ENCODE measurements at regions not wholly inside any gene's neighbourhood (a gene's known extent, or its start where the extent isn't known, plus 50 kb on each side); places are given as distances from the start of the nearest gene placed in this dataset.

- Histone ChIP-seq H2BK12ac (ENCODE audit: low read depth, low read length) (no peak overlapping the region), H4K5ac (ENCODE audit: insufficient read length, low read depth, low read length) (no peak overlapping the region), H3K36me3 (ENCODE audit: control insufficient read depth in 2 of 4, insufficient read depth in 4 of 4, low read length in 3 of 4) (no peaks in the 10 kb centered on the region), H3K9me3 (ENCODE audit: insufficient read depth in 2 of 2, low read depth in 1 of 2, low read length in 1 of 2) (no peaks in the 10 kb centered on the region), H3K56ac (replicated peaks; ENCODE audit: insufficient read length, low read depth, low read length) (no peak overlapping the region), H3K79me1 (ENCODE audit: low read depth, low read length) (no peaks in the 10 kb centered on the region), H3K23me2 (ENCODE audit: low read depth, low read length) (no peaks in the 10 kb centered on the region), H3K9ac (replicated peaks in 1 of 4; ENCODE audit: extremely low read depth in 1 of 4, low read depth in 3 of 4, low read length in 3 of 4) (no peak overlapping the region), H3K27ac (ENCODE audit: low read depth, low read length) (no peak overlapping the region), H2BK5ac (ENCODE audit: low read depth, low read length) (no peak overlapping the region), H4K8ac (ENCODE audit: extremely low read depth, insufficient read depth, low read length) (no peak overlapping the region), H2BK120ac (replicated peaks; ENCODE audit: low read depth, low read length) (no peak overlapping the region), H3K4me3 (ENCODE audit: extremely low read depth in 1 of 4, insufficient read depth in 2 of 4, low read depth in 3 of 4, low read length in 4 of 4) (no peak overlapping the region), H2BK15ac (ENCODE audit: low read length) (no peak overlapping the region; the same call in 1 of the 2 replicates), H3K18ac (ENCODE audit: extremely low read depth, low read length) (no peak overlapping the region), H3K79me2 (ENCODE audit: control insufficient read depth in 1 of 2, insufficient read depth in 2 of 2, low read length in 2 of 2) (no peaks in the 10 kb centered on the region), H4K91ac (replicated peaks; ENCODE audit: insufficient read length, low read length) (no peak overlapping the region), H3K4me2 (ENCODE audit: insufficient read depth in 1 of 2, low read depth in 2 of 2, low read length in 2 of 2) (no peak overlapping the region), H2AFZ (ENCODE audit: low read length) (no peak overlapping the region), H2AK5ac (ENCODE audit: low read depth, low read length) (no peak overlapping the region), H3K4me1 (replicated peaks in 1 of 4; ENCODE audit: control insufficient read depth in 3 of 4, insufficient read depth in 4 of 4, low read length in 3 of 4) (no peaks in the 10 kb centered on the region), H4K20me1 (replicated peaks in 1 of 2; ENCODE audit: control insufficient read depth in 1 of 2, insufficient read depth in 2 of 2, low read length in 2 of 2) (no peaks in the 10 kb centered on the region), H3K23ac (ENCODE audit: insufficient read length) (no peak overlapping the region), H3K4ac (replicated peaks; ENCODE audit: insufficient read length, low read depth, low read length) (no peak overlapping the region), H3K14ac (ENCODE audit: insufficient read length) (no peak overlapping the region), H3K27me3 (replicated peaks in 1 of 4; ENCODE audit: control insufficient read depth in 3 of 4, extremely low read depth in 1 of 4, insufficient read depth in 3 of 4, low read length in 3 of 4) (no peaks in the 10 kb centered on the region; a peak in 1 of 7 replicates), H2BK20ac (ENCODE audit: low read length) (no peak overlapping the region)
- TF ChIP-seq PHF8 (conservative IDR thresholded peaks at IDR 0.05; ENCODE audit: low read depth, low read length) (no peak), SP2 (IDR thresholded peaks at IDR 0.05; ENCODE audit: low read length) (no peak), USF2 (IDR thresholded peaks at IDR 0.05; ENCODE audit: low read length) (no peak), EP300 (IDR thresholded peaks at IDR 0.05; ENCODE audit: borderline replicate concordance in 1 of 2, low read depth in 2 of 2, low read length in 2 of 2) (no peak), CHD2 (IDR thresholded peaks at IDR 0.05; ENCODE audit: low read length) (no peak), CTCF (IDR thresholded peaks at IDR 0.05; ENCODE audit: control extremely low read depth in 1 of 3, insufficient read depth in 1 of 3, low read depth in 1 of 3, low read length in 3 of 3) (no peak)
- CTCF ChIA-PET (ENCODE audit: partially characterized antibody), result interaction anchor here (0.7 to 1.7 kb wide), 5 partner anchors 10 to 436 kb away, joined by 3 to 5 read pairs (median 3); no protein-coding TSS in a partner anchor
- DNase-seq (ENCODE audit: low read depth in 1 of 2, low spot score in 2 of 2) (no peak), FAIRE-seq (no peak)
- POLR2A ChIA-PET (ENCODE audit: partially characterized antibody), result no interaction called here
- WGBS, 2 experiments (ENCODE audit: extremely low coverage in 1 of 2, insufficient coverage in 1 of 2, insufficient read length in 1 of 2, insufficient replicate concordance in 2 of 2, low coverage in 1 of 2, low lambda C conversion rate in 2 of 2, missing lambda C conversion rate in 1 of 2), result 88% methylated on average over 7 of the region's 7 CpGs; no CpG with 5 or more reads in 1 of the 2 experiments
These were observed 337.1 kb downstream of the SIPA1L2 start for GRCh38 chr1:232292818-232293217.

Data from H1 (cell line).